GM19463 (cell line): ENCODE measurements at regions not wholly inside any gene's neighbourhood (a gene's known extent, or its start where the extent isn't known, plus 50 kb on each side); places are given as distances from the start of the nearest gene placed in this dataset.
"Not testable (repeated sequence)": the region's sequence is repeated elsewhere in the genome, so short reads cannot be mapped to it uniquely, and the experiment has no call there.

Experiments used
- ATAC-seq: cut with Tn5 transposase; IDR thresholded peaks from one replicate; pipeline ENCODE4 v1.9.1; 2021; ENCODE audit warnings: mild to moderate bottlenecking, moderate library complexity; ENCODE audit not compliant: unreplicated experiment

DNA sequence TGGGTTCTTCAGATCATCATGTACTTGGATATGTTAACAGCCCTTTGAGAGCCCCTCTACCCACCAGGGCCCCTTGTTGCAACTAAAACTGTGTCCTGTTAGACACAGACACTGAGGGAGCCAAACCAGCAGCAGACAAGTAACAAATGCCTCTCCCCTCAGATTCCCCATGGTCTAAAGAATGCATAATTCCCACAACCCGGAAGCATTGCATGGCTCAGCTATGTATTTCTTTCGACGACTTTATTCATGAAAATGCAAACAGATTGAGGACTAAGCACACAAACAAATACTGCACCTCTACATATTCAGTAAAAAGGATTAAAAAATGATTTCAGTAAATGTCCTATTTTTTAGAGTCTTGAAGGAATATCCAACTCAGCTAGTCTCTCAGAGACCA is 70.1 kb upstream of the HECW1 start:
- no peak for ATAC-seq

DNA sequence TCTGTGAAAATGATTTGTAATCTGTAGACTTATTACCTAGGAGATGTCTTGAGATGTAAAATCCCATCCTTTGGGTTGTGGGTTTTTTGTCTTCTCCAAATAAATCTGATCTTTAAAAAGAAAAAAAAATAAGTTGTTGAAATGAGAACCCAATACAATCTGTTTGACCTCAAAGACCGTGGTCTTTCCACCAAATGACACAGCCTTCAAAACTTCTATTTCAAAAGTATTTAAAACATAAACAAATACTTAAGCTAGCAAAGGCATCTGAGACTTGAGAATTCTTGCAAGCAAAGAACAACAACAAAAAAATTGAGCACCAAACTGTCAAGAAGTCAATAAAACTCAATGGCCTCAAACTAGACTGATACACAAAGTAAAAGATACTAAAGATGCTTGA is 67.9 kb upstream of the HECW1 start:
- ATAC-seq, result no peak

DNA sequence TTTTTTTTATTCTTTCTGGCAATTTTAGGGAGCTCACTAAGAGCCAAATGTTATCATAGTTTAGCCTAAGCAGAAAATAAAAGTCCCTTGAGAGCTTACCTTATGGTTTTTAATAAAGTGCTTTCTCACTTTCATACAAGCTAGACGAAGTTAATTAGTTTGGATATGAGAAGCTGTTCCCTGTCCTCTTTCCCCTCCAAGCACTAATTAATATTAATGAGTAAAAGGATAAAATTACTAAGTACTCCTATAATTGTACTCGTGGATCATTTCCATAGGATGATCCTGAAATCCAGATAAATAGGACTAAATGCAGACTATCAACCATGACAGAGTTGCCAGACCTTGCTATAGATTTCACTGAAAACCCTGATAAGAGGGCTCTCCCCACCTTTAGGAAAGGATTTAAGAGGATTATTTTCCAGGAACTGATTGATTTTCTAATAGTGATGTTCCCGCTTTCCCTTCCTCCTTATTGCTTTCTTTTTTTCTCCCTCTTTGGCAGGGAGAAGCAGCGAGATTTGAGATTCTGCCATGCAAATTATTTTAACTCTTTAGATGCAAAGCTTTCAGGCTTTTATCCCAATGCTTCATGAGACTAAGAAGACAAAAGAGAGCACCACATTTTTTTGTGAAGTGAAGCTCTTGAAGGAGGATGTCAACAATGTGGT is 58.3 kb upstream of the HECW1 start:
- no peak for ATAC-seq

DNA sequence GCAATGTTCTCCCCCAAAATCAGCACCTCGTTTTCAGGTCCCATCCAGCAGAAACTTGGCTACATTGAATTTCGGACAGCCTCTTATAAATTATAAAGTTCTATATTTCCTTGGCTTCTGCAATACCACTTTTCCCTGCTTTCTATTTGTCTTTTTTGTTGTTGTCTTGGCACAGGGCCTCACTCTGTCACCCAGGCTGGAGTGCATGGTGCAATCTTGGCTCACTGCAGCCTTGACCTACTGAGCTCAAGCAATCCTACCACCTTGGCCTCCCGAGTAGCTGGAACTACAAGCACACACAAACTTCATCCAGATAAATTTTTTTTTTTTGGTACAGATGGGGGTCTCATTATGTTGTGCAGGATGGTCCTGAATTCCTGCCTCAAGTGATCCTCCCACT is 55.3 kb upstream of the HECW1 start:
- ATAC-seq, result no peak

DNA sequence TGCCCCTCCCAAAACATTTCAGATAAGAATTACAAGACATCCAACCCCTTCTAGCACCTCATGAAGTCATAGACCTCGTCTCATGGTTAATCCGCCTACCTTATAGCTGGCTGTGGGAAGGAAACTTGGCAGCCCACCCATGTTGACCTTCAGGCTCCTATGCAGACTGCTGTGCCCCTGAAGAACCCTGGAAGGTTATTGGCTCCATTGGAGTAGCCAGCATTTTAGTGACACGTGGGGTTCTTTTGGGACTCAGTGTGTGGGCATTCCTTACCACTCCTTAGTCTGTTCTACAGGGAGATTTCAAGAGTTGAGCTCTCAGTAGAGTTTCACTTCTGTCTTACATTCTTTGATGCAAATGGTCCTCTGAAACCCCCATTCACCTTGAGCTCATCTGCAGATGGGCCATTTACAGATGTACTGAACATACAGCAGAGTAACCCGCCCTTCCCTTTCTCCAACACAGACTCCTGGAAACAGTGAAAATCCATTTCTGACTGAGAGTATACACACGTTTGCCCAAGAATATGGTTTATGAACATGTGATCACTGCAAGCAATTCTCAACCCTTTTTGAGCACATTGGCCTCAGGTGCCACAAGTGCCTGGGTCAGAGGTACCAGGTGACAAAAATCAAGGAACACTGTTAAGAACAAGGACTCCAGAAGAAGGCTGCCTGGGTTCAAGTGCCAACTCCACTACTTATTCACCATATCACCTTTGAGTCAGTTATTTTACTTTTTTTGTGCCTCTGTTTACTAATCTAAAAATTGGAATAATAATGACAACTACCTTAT is 54.0 kb upstream of the HECW1 start:
- peak; percentile 60 for ATAC-seq

DNA sequence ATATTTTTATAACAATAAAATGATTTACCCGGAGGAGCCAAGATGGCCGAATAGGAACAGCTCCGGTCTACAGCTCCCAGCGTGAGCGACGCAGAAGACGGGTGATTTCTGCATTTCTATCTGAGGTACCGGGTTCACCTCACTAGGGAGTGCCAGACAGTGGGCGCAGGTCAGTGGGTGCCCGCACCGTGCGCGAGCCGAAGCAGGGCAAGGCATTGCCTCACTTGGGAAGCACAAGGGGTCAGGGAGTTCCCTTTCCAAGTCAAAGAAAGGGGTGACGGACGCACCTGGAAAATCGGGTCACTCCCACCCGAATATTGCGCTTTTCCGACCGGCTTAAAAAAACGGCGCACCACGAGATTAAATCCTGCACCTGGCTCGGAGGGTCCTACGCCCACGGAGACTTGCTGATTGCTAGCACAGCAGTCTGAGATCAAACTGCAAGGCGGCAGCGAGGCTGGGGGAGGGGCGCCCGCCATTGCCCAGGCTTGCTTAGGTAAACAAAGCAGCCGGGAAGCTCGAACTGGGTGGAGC is 53.3 kb upstream of the HECW1 start:
- not testable (repeated sequence) for ATAC-seq
